IMR-90 (cell line): ENCODE measurements at regions not wholly inside any gene's neighbourhood (a gene's known extent, or its start where the extent isn't known, plus 50 kb on each side); places are given as distances from the start of the nearest gene placed in this dataset.
A peak's percentile ranks its signal among the peaks of the same experiment; 100 is the strongest.

Experiments used
- ATAC-seq: fragments of 200-7000 bp; cut with Tn5 transposase; 2 replicates; pipeline ENCODE4 v1.9.1; 2020; ENCODE audit warnings: low read depth, mild to moderate bottlenecking, moderate library complexity
- BruUV-seq: library from RNA; stranded (reverse); fragments of 400-500 nt; replicated peaks from 2 replicates; lab custom pipeline; 2021; lab: Mats Ljungman, UMichigan
- CTCF ChIA-PET: fragments of 300-600 bp; formaldehyde crosslinking; extraction: SDS; loops from one replicate; lab custom pipeline; 2021; ENCODE audit warnings: antibody characterized with exemption; lab: Yijun Ruan, JAX
- POLR2A ChIA-PET: fragments of 300-600 bp; sonication (Branson Sonifier 250); formaldehyde crosslinking; loops from one replicate; lab custom pipeline; 2022; ENCODE audit warnings: antibody characterized with exemption; ENCODE audit not compliant: unreplicated experiment; lab: Charles Lee
- DNase-seq: peaks from one replicate; pipeline ENCODE4 v3.0.0; 2013
- H2AFZ ChIP-seq: replicated peaks from 2 replicates; pipeline ENCODE3; 2013; ENCODE audit warnings: low read length, mild to moderate bottlenecking; ENCODE audit not compliant: poor library complexity
- H2AK5ac ChIP-seq: 2 replicates; pipeline ENCODE4 v1.6.1; 2013; ENCODE audit warnings: low read depth, low read length, inconsistent platforms
- H2AK9ac ChIP-seq: replicated peaks from 2 replicates; pipeline ENCODE3; 2013; ENCODE audit warnings: mild to moderate bottlenecking, low read depth, low read length, moderate library complexity; ENCODE audit not compliant: poor library complexity
- H2BK120ac ChIP-seq: 2 replicates; pipeline ENCODE4 v1.6.1; 2013; ENCODE audit warnings: low read depth, low read length, inconsistent platforms
- H2BK15ac ChIP-seq: 3 replicates; pipeline ENCODE4 v1.6.1; 2013; ENCODE audit warnings: low read depth, low read length, inconsistent platforms
- H2BK20ac ChIP-seq: 2 replicates; pipeline ENCODE4 v1.6.1; 2013; ENCODE audit warnings: low read depth, mild to moderate bottlenecking, inconsistent platforms, low read length, moderate library complexity
- H2BK5ac ChIP-seq: 2 replicates; pipeline ENCODE4 v1.6.1; 2013; ENCODE audit warnings: mild to moderate bottlenecking, low read depth, low read length, inconsistent platforms; ENCODE audit not compliant: poor library complexity, severe bottlenecking
- H3K14ac ChIP-seq: replicated peaks from 2 replicates; pipeline ENCODE4 v1.6.1; 2013; ENCODE audit warnings: low read depth, low read length, inconsistent platforms
- H3K18ac ChIP-seq: 2 replicates; pipeline ENCODE4 v1.6.1; 2013; ENCODE audit warnings: low read depth, low read length, control low read depth
- H3K23ac ChIP-seq: 2 replicates; pipeline ENCODE4 v1.6.1; 2013; ENCODE audit warnings: low read depth, low read length, inconsistent platforms
- H3K27ac ChIP-seq: 2 replicates; pipeline ENCODE4 v1.5.1; 2013; ENCODE audit warnings: mild to moderate bottlenecking, control low read depth, low read length; ENCODE audit not compliant: insufficient read depth
- H3K27me3 ChIP-seq: 2 replicates; pipeline ENCODE4 v1.6.1; 2013; ENCODE audit warnings: low read length; ENCODE audit not compliant: control insufficient read depth, insufficient read depth
- H3K36me3 ChIP-seq: 2 replicates; pipeline ENCODE4 v1.6.1; 2013; ENCODE audit warnings: low read length, mixed read lengths; ENCODE audit not compliant: control insufficient read depth, insufficient read depth
- H3K4ac ChIP-seq: 2 replicates; pipeline ENCODE4 v1.6.1; 2013; ENCODE audit warnings: low read depth, low read length, inconsistent platforms
- H3K4me1 ChIP-seq: 2 replicates; pipeline ENCODE4 v1.6.1; 2013; ENCODE audit warnings: low read length, mixed read lengths; ENCODE audit not compliant: control insufficient read depth, insufficient read depth
- H3K4me2 ChIP-seq: 2 replicates; pipeline ENCODE4 v1.6.1; 2013; ENCODE audit warnings: low read depth, mild to moderate bottlenecking, control low read depth, low read length, moderate library complexity
- H3K4me3 ChIP-seq: 2 replicates; pipeline ENCODE4 v1.5.1; 2013; ENCODE audit warnings: low read depth, mild to moderate bottlenecking, control low read depth, low read length, moderate library complexity; ENCODE audit not compliant: insufficient read depth
- H3K56ac ChIP-seq: 2 replicates; pipeline ENCODE4 v1.6.1; 2013; ENCODE audit warnings: low read length, inconsistent platforms; ENCODE audit not compliant: insufficient read depth; ENCODE audit errors: extremely low read depth
- H3K79me1 ChIP-seq, 2 experiments: 2 replicates each; pipeline ENCODE4 v1.6.1; 2013; ENCODE audit warnings: low read length in 2 of 2, inconsistent platforms in 1 of 2, low read depth in 1 of 2
- H3K9ac ChIP-seq: 2 replicates; pipeline ENCODE4 v1.6.1; 2013; ENCODE audit warnings: low read depth, low read length, control low read depth
- H3K9me1 ChIP-seq: 2 replicates; pipeline ENCODE4 v1.6.1; 2013; ENCODE audit warnings: low read length, inconsistent platforms; ENCODE audit not compliant: insufficient read depth
- H3K9me3 ChIP-seq: 2 replicates; pipeline ENCODE4 v1.6.1; 2013; ENCODE audit warnings: low read length; ENCODE audit not compliant: control insufficient read depth, insufficient read depth
- H4K20me1 ChIP-seq: 2 replicates; pipeline ENCODE4 v1.6.1; 2013; ENCODE audit warnings: low read length, inconsistent platforms; ENCODE audit not compliant: insufficient read depth
- H4K5ac ChIP-seq: 2 replicates; pipeline ENCODE4 v1.6.1; 2013; ENCODE audit warnings: mild to moderate bottlenecking, low read depth, low read length, control low read depth
- H4K8ac ChIP-seq, 2 experiments: 2 replicates each; pipeline ENCODE4 v1.6.1; 2013; ENCODE audit warnings: low read depth in 2 of 2, low read length in 2 of 2, control low read depth in 1 of 2, inconsistent platforms in 1 of 2
- H4K91ac ChIP-seq: 2 replicates; pipeline ENCODE4 v1.6.1; 2013; ENCODE audit warnings: low read depth, low read length, inconsistent platforms; ENCODE audit not compliant: insufficient read depth
- BHLHE40 ChIP-seq: fragments of 150-350 bp; IDR thresholded peaks from 2 replicates; pipeline ENCODE4 v1.6.1; 2016; ENCODE audit warnings: mild to moderate bottlenecking, low read depth, low read length
- CEBPB ChIP-seq: IDR thresholded peaks from 2 replicates; pipeline ENCODE4 v1.6.1; 2012; ENCODE audit warnings: low read depth, low read length, improper control_type of control experiment
- CHD1 ChIP-seq: IDR thresholded peaks from 2 replicates; pipeline ENCODE4 v1.6.1; 2012; ENCODE audit warnings: low read depth, low read length, improper control_type of control experiment
- CTCF ChIP-seq: conservative IDR thresholded peaks from 2 replicates; pipeline ENCODE4 v1.5.1; 2012; ENCODE audit warnings: mild to moderate bottlenecking, low read depth, low read length, improper control_type of control experiment
- ELK1 ChIP-seq: fragments of 150-350 bp; IDR thresholded peaks from 2 replicates; pipeline ENCODE4 v1.6.1; 2016; ENCODE audit warnings: low read depth, mild to moderate bottlenecking, low read length, moderate library complexity, borderline replicate concordance
- FOS ChIP-seq: fragments of 150-350 bp; IDR thresholded peaks from 2 replicates; pipeline ENCODE4 v1.6.1; 2016; ENCODE audit warnings: low read depth, low read length
- MAFK ChIP-seq: IDR thresholded peaks from 2 replicates; pipeline ENCODE4 v1.6.1; 2012; ENCODE audit warnings: low read depth, low read length, improper control_type of control experiment
- MAZ ChIP-seq: IDR thresholded peaks from 2 replicates; pipeline ENCODE4 v1.6.1; 2012; ENCODE audit warnings: low read depth, mild to moderate bottlenecking, low read length, improper control_type of control experiment, moderate library complexity, borderline replicate concordance
- NFE2L2 ChIP-seq: fragments of 150-350 bp; IDR thresholded peaks from 2 replicates; pipeline ENCODE4 v1.6.1; 2016; ENCODE audit warnings: low read depth, mild to moderate bottlenecking, low read length
- POLR2A ChIP-seq: IDR thresholded peaks from 2 replicates; pipeline ENCODE4 v1.6.1; 2012; ENCODE audit warnings: mild to moderate bottlenecking, low read depth, low read length
- RAD21 ChIP-seq: IDR thresholded peaks from 2 replicates; pipeline ENCODE4 v1.6.1; 2012; ENCODE audit warnings: low read length, improper control_type of control experiment
- RCOR1 ChIP-seq: IDR thresholded peaks from 2 replicates; pipeline ENCODE4 v1.6.1; 2012; ENCODE audit warnings: mild to moderate bottlenecking, low read length, improper control_type of control experiment; ENCODE audit not compliant: insufficient replicate concordance
- RFX5 ChIP-seq: IDR thresholded peaks from 2 replicates; pipeline ENCODE4 v1.8.0; 2012; ENCODE audit warnings: low read depth, mild to moderate bottlenecking, low read length, moderate library complexity
- SMC3 ChIP-seq: fragments of 150-350 bp; IDR thresholded peaks from 2 replicates; pipeline ENCODE4 v1.6.1; 2016; ENCODE audit warnings: low read depth, mild to moderate bottlenecking, antibody characterized with exemption, low read length, moderate library complexity
- USF2 ChIP-seq: fragments of 150-350 bp; IDR thresholded peaks from 2 replicates; pipeline ENCODE4 v1.6.1; 2017; ENCODE audit warnings: mild to moderate bottlenecking, antibody characterized with exemption, low read length, low read depth
- dilution Hi-C: fragments of 300-500 bp; cut with HindIII; formaldehyde crosslinking; loops from one replicate; pipeline ENCODE4 v1.14.3; 2018; ENCODE audit warnings: low sequenced_read_pairs; ENCODE audit not compliant: unreplicated experiment
- in situ Hi-C: fragments of 300-500 bp; cut with MboI; formaldehyde crosslinking; loops from 3 replicates; pipeline ENCODE4 v1.14.3; 2019; ENCODE audit warnings: low sequenced_read_pairs, inconsistent platforms, mixed read lengths
- intact Hi-C: fragments of 100-400 bp; cut with micrococcal nuclease; formaldehyde crosslinking; loops from 2 replicates; pipeline ENCODE4 v1.10.0; 2022

GRCh38 chr2:217647226-217647625 lies 355.6 kb downstream of the TNS1 start:
- Histone ChIP-seq H3K9me1 (no peaks in the 10 kb centered on the region; the same call in 1 of the 2 replicates), H3K4ac (no peak overlapping the region), H3K23ac (no peak overlapping the region), H2AK5ac (no peak overlapping the region), H2BK20ac (peak overlapping the region; percentile 28; the same call in 1 of the 2 replicates), H3K27ac (no peak overlapping the region), H4K8ac (no peak overlapping the region), H3K9me3 (no peaks in the 10 kb centered on the region), H2AK9ac (no peak overlapping the region), H4K91ac (0 out of 2 replicates have a peak overlapping the region, but pooled peaks have one; percentile 45), H3K18ac (no peak overlapping the region), H2BK5ac (no peak overlapping the region), H2BK120ac (no peak overlapping the region), H3K4me1 (no peaks in the 10 kb centered on the region), H3K4me3 (no peak overlapping the region), H2BK15ac (no peak overlapping the region), H3K79me1 (no peaks in the 10 kb centered on the region), H3K27me3 (no peaks in the 10 kb centered on the region), H3K4me2 (no peak overlapping the region), H3K36me3 (no peaks in the 10 kb centered on the region), H3K9ac (no peak overlapping the region), H4K5ac (no peak overlapping the region), H3K56ac (no peak overlapping the region), H2AFZ (no peak overlapping the region), H3K14ac (no peak overlapping the region), H4K20me1 (no peaks in the 10 kb centered on the region)
- no TSS peak for BruUV-seq
- intact Hi-C loops = no loop called here
- CTCF ChIA-PET = no interaction called here
- TF ChIP-seq RAD21 (no peak), SMC3 (no peak), CEBPB (no peak), POLR2A (no peak), RFX5 (no peak), CHD1 (no peak), RCOR1 (no peak), CTCF (no peak), NFE2L2 (no peak), MAFK (no peak), MAZ (no peak), BHLHE40 (no peak), FOS (no peak), ELK1 (no peak), USF2 (no peak)
- in situ Hi-C loops = no loop called here
- dilution Hi-C loops = no loop called here
- no peak for ATAC-seq
- POLR2A ChIA-PET = no interaction called here
- no peak for DNase-seq
